ENCODE measurements at regions not wholly inside any gene's neighbourhood (a gene's known extent, or its start where the extent isn't known, plus 50 kb on each side); places are given as distances from the start of the nearest gene placed in this dataset.

- TF ChIP-seq POLR2A (IDR thresholded peaks at IDR 0.05; ENCODE audit: low read length) (no peak), GATA1 (IDR thresholded peaks at IDR 0.05; ENCODE audit: low read depth, low read length) (no peak)
These were observed 133.6 kb upstream of the MAMLD1 start for GRCh38 chrX:150229481-150229880.

All from erythroblast (primary cell).